DND-41 (cell line): ENCODE measurements at regions not wholly inside any gene's neighbourhood (a gene's known extent, or its start where the extent isn't known, plus 50 kb on each side); places are given as distances from the start of the nearest gene placed in this dataset.

Source experiments
- CTCF ChIP-seq: IDR thresholded peaks from 2 replicates; pipeline ENCODE4 v1.5.1; 2012; ENCODE audit warnings: borderline replicate concordance, low read length, moderate library complexity, mild to moderate bottlenecking; ENCODE audit not compliant: poor library complexity, severe bottlenecking; ENCODE audit errors: extremely low read depth
- EZH2 ChIP-seq: IDR thresholded peaks from 3 replicates; pipeline ENCODE4 v1.6.1; 2012; ENCODE audit warnings: borderline replicate concordance, low read depth, mild to moderate bottlenecking, moderate library complexity, low read length, inconsistent platforms; ENCODE audit not compliant: severe bottlenecking

GRCh38 chr6:49004801-49005200 lies 458.3 kb downstream of the MMUT start:
- no peak for TF ChIP-seq CTCF
- no peak for TF ChIP-seq EZH2
